NCI-H2227 (cell line): ENCODE measurements at regions not wholly inside any gene's neighbourhood (a gene's known extent, or its start where the extent isn't known, plus 50 kb on each side); places are given as distances from the start of the nearest gene placed in this dataset.

ENCODE experiments used
- DNase-seq: peaks from one replicate; lab custom pipeline; 2025; ENCODE audit not compliant: unreplicated experiment; lab: John Stamatoyannopoulos, UW

DNA sequence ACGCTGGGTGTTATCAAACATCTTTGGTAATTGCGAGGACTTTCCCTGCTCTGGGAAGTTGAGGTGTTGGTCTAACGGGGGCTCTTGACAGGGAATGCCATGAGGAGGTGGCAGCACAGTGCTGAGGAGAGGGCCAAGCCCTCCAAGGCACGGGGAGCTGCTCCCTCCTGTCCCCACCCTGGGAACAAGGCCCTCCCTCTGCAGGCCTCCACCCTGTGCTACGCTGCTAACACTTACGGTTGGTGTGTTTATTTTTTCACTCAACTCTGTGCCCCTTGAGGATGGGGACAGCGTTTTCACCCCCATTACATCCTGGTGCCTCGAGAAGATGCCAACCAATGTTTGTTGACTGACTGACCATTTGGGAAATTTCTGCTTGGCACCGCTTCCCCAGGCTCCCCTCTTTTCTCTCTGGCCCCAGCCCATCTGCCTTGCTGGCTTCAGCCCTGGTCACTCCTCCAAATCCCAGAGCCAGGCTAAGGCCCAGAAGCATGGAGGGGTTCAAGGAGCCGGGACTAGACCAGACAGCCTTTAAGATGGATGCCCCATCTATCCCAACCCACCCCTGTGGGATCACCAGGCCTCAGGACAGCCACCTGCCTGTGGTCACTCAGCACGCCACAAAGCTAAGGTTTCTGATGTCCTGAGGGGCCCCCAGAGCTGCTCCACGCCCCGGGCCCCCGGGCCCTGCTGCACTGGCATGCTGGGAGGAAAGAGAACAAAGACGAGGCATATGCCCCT is 125.7 kb downstream of the BARX1 start:
- DNase-seq = no peak

DNA sequence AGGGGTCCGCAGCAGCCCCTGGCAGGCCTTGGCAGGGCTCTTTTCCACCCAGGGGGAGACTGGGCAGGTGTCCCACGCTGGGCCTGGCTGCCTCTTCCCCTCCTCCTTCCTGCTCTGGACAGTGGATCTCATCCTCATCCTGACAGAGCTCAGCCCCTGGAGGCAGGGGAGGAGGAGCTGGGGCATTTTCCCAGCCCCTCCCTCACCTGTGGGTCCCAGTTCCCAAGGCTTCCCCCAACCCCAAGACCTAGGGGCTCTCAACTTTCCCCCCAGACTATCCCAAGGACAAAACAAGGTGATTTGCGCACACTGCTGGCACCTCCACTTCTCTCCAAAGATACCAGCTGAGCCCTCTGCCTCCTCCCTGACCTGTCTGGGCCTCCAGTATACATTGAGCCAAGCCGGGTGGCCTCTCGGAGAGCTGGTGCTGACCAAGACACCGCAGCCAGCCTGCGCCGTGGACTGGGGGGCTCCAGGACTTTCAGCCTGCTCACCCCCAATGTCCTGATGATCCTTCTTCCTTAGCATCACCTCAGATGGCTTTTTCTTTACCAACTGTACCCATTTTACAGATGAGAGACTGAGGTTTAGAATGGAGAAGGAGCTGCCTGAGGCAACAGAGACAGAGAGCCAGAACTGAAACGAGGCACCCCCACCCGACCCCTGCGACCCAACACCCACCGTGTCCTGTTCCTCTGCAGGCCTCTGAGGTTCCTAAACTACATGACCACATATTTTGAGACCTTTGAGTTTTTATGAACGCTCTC is 126.6 kb downstream of the BARX1 start:
- no peak for DNase-seq

DNA sequence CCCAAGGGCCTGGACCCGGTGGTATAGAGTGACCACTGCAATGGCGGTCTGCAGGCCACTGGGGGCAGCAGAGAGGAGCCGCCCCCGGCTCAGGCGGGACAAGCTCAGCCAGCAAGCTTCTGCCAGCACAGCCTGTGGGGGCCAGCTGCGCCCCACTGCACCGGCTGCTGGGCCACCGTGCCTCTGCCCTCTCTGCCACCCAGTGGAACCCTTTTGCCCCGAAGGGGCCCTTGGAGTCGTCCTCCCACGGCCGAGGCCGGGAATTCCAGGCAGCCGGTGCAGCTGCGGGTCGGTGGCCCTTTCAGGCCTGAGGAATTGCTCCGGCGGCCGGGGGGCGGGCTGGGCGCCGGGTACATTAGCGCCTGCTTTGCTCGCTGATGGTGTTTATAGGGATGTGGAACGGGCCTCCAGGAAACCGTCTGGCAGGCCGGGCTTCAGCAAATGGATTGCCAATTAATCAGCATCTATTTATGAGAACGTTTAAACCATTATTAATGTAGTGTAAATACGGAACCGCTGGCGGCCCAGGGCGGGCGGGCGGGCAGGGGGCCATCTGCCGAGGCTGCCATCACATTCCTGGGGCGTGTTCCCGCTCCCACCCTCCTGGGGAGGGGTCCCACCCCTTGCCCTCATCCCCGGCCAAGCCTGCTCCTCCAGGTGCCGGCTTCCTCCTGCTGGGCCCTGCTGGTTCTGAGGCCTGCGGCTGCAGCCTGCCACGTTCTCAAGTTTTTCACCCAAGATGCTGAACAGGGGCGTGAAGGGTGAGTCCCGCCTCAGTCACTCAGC is 127.4 kb downstream of the BARX1 start:
- peak; percentile 65 for DNase-seq

DNA sequence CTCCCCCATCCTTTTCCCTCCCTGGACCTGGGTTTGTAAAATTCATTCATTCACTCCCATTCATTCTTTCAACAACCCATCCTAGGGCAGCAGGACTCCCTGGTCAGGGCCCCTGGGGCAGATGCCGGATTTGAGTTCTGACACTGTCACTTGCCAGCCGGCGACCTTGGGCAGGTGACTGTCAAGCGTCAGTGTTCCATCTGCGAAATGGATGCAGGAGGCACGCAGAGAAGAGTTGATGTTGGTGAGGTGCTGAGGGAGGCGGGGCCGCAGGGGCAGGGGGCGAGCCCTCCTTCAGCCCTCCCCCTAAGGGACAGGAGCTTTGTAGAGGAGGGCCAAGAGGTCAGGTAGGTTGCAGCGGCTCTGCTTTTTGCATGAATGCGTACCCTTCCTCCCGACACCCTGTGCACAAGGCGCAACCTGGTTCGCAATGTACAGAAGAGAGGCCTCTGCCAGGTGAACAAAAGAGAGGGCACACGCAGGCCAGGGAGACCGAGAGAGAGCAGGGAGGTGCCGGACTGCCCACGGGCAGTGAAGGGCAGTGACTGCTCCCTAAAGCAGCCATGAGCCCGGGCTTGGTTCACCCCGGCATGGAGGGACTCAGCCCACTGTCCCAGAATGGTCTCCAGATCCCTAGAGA is 128.1 kb downstream of the BARX1 start:
- no peak for DNase-seq

DNA sequence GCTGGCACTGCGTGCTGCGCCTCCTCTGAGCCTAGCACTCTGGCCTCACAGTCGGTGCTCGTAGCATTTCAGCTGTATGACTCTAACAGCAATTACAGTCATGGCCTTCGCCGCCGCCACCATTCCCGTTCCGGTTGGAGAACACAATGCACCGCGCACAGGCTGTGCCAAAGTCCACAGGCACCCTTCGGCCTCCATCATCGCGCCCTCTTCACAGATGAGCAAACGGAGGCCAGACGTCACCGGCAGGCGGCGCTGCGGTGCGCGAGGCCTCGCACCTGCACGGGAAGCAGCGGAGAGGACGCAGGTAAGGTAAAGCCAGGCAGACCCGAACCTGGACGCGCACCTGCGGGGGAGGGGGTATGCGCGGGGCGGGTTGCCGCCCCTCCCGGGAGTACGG is 128.9 kb downstream of the BARX1 start:
- DNase-seq = no peak

DNA sequence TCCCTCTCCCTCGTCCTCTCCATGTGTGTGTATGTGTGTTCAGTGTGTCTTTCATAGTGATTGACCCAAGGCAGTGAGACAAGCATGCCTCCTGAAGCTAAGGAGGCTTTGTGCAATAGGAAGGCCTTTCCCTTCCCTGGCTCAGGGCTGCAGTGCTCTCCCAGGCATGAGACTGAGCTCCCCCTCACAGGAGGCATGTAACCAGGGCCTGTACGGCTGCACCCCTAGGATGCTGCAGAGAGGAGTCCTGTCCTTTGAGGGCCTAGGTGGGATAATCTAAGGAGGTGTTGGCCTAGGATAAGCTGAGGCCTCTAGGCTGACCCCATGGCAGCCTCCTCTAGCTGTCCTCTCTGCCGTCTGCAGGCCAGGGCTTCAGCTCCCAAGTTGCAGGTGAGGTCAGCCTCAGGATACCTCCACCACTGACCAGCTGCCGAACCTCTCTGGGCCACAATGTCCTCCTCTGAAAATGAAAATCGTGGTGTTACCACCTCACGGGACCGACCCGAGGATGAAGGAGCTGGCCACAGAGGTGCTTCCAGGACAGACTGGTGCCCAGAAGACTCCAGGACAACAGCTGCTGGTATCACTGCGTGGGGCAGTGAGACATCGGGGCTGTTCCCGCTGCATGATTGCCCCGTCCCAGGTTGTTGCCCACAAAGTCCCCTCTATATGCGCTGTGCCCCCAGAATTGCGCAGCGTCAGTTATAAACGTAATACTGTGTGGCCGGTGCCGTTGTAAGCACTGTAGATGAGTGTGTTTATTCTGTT is 129.6 kb downstream of the BARX1 start:
- DNase-seq = no peak

DNA sequence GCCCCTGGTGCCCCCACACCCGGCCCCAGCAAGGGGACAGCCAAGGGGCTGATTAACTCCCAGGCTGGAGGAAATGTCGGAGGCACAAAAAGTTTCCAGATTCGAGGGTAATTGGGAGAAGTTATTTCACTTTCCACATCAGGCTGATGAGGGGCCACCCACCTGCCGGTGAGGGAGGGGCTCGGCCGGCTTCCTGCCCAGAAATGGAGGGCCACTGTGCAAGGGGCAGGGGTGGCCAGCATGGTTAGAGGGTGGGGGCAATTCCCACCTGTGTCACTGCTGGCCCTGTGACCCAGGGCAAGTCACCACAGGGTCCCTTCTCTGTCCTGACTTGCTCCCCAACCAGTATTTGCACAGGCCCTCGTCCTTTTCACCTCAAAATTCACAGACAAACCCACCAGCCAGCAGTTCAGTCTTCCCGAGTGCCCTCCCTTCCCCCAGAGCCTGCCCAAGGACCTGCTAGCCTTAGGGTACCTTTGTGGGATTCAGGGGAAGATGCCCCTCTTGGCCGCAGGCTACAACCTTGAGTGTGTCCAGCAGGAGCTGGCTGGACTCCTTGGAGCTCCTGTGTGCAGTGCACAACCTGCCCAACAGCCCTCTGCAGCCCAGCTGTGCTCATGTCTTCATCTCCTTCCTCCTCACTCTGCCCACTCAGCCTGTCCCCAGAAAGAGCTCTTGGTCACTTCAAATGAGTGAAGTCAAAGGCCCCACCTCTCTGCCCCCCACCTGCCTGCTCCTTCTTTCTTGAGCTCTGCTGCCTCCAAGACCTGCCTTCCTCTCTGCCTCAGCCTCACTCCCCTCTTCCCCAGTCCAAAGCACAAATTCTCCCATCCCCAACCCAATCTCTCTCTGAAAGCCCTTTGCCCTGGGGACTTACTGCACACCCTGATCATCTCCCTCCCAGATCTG is 130.5 kb downstream of the BARX1 start:
- no peak for DNase-seq

DNA sequence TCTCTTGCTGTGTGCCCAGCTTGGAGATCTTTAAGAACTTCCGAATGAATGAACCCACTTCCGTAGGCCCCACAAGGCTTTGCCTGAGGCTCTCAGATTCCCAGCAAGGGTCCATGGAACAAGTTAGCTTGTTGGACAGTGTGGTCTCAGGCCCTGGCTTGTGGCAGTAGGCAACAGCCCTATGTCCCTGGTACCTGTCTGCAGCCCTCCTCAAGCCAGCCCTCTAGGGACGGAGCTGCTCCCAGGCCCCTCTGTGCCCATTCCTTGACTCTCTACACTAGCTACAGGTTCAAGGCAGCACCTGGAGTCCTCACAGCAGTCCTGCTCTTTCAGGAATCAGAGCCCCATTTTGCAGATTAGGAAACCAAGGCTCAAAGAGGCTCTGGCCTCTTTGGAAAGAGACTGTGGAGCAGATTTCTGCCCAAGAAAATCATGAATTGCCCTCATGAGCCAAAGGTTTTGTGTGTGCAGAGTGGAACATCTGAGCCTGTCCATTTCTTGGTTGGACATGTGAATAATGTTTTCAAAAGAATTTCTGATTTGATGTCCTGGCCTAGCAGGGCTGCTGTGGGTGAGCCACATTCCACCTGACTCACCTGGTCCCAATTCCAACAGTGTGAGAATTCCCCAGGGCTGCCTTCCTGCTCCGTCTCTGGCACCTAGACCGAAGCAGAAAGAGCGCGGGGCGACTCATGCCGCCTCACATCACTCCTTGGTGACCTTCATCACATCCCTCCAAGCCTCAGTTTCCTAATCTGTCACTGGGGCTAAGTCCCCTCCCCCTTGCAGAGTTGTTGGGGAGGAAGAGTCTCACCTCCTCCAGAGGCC is 131.7 kb downstream of the BARX1 start:
- DNase-seq = no peak

DNA sequence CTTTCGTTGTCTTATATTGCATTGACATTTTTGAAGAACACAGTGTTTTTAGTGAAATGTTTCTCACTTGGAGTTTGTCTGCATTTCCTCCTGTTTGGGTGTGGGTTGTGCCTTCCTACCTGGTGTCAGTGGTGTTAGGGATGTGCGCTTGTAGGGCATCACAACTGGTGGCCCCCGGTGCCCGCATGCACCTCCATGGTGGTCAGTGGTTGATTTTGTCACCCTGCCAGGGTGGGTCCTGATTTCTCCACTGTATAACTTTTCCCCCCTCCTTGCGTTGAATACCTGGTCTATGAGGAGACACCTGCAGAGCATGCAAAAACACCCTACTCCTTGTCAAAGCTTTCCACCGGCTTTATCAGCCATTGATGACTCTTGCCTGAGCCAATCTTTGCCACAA is 132.9 kb downstream of the BARX1 start:
- DNase-seq = no peak

DNA sequence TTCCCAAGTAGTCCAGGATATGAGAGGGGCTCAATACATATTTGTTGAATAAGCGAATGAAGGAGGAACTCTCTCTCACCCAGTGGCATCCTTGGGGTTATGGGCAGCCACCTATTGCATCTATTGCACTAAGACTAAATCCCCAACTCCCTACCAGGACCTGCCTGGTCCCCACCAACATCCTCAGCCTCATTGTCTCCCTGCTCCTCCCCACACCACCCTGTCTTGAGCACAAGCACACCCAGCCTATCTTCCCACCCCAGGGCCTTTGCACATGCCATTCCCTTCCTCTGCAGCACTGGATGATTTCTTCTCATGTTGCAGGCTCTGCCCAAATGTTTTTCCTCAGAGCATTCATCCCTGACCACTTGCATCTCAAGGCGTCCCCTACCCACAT is 133.8 kb downstream of the BARX1 start:
- no peak for DNase-seq

DNA sequence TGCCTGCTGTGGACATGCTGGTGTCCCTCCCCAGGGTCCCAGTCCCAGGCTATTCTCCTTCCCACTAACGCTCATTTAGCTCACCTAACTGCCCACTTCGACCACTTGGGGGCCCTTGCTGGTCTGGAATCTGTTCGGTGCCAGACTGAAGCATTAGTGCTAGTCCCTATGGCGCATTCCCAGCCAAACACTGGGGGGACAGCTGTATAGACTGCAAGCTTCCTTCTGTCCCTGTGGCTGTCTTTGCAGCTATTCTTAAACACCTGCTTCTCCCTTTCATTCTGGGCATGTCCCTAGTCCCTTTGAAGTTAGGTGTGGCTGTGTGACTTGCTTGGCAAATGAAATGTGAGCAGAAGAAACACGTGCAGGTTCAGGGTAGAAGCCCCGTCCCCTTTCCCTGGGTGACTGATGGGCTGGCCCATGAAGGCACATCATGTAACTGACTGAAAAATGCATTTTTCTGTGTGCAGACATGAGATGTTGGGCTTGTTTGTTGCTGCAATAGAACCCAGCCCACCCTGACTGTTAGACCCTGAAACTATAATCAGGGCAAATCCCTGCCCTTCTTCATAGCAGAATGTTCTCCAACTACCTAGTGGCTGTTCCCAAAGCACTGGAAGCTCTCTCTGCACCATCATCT is 134.4 kb downstream of the BARX1 start:
- no peak for DNase-seq

DNA sequence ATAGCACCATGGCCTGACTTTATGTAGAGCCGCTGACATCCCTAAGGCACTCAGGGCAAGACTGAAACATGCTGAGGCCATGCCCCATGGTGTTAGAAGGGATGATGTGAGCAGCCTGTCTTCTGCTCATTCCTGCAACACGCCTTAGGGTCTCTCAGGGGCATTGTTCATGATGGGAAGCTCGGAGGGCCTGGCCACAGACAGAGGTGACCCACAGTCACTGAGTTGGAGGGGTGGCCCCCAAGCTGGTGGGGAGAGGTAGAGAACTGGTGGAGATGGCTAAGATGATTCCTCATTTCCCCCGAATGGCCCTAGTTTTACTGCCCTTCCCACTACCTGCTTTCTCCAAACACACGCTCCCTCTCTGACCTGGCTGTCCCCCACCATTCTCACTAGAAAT is 135.2 kb downstream of the BARX1 start:
- no peak for DNase-seq

DNA sequence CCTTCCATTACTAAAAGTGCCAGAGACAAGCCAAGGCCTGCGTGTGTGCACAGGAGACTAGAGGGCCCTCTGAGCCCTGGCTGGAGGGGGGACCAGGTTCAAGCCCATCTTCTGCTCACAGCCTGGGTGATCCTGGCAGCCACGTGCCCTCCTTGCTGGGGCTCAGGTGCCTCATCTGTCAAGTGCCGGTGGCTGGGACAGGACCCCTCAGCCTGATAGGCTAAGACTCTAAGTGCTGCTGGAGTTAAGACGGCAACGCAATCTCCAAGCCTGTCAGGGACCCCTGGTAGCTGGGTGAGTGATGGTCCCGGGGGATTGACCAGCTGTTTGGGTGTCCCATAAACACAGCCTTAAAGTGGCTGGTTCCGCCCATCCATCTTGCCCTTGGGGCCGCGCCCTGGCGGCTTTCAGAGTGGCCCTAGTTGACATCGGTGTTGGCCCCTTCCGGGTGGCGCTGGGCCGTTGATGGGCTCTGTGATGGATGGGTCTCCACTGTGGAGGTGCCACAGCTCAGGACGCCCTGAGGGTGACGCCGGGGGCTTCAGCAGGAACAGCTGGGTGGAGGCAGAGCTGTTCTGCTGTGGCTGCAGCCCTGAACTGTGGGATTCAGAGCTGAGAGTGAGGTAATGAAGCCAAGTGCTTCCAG is 136.2 kb downstream of the BARX1 start:
- no peak for DNase-seq

DNA sequence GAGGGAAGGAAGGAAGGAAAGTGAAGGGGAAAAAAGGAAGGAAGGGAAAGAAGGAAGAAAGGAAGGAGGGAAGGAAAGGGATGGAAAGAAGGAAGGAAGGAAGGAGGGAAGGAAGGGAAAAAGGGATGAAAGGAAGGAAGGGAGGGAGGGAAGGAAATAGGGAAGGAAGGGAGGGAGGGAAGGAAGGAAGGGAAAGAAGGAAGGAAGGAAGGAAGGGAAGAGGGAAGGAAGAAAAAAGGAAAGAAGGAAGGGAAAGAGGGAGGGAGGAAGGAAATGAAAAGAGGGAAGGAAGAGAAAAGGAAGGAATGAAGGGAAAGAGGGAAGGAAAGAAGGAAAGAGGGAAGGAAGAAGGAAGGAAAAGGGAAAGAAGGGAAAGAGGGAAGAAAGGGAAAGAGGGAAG is 136.9 kb downstream of the BARX1 start:
- DNase-seq = no peak

DNA sequence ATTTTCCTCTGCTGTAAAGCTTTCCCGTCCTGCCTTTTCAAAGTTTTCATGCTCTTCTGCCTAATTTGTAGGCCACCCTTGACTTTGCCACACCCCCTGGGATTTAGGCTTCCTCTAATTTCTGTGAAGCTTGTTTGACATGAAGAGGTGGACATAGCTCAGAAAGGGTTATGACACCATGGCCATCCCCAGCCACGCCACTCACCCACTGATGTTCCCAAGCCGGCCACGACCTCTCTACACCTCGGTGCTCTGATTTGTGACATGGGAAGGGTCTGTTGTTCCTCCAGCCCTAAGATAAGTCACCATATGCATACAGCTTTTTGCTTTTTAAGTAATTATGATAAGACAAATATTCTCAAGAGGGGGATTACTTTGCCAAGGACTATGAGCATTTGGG is 139.5 kb downstream of the BARX1 start:
- no peak for DNase-seq

DNA sequence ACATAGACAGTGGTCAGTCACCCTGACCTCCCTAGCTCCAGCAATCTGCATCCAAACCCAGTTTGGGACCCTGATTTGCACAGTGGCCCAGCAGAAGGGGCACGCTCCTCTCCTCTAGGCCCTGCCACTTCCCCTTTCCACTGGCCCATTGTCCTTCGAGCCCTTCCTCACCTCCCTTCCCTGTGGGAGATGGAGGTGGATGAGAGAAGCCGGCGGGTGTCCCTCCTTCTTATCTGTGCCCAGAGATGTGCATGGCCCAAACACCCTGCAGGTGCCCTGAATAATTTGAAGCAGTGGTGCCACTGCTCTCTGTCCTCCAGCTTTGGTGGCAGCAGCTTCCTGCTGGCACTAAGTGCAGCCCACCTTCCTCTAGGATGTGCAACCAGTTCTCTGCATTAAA is 140.0 kb downstream of the BARX1 start:
- DNase-seq = no peak

DNA sequence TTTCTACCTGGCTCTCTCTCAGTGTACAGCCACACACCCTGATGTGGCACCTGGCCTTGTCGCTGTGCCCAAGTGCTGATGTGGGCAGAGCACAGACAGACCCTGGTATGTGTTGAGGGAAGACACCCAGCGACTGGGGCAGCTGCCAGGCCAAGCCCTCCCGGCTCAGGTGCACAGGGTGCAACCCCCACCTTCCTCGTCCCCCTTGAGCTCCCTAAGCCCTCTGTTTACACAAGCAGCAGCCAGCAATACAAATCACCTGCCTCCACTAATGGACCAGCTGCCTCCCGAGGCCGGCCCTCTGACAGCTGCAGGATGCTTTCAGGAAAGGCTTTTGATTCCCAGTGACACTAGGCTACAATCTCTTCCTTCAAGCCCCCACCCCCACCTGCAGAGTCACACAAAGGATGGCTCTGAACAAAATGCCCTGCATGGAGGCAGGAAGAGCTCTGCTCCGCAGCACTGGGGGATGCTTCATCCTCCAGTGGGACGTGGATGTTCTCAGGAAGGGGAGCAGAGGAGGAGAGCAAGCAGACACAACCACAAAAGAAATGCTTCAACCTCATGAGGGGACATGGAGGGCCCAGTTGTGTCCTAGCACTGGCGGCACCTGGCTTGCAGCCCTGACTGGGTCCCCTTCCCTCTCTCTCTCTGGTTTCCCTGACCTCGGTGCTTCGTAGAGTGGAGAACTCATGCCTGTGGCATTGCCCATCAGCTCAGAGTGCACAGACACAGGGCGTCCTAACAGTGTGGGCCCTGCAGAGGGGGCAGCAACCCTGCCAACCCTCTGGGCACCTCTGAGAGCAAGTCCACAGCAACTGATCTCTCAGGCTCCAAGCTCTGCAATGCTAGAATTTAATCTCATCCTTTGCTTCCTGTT is 140.8 kb downstream of the BARX1 start:
- peak; percentile 65 for DNase-seq
